ENCODE measurements at regions not wholly inside any gene's neighbourhood (a gene's known extent, or its start where the extent isn't known, plus 50 kb on each side); places are given as distances from the start of the nearest gene placed in this dataset.
"Not testable (repeated sequence)": the region's sequence is repeated elsewhere in the genome, so short reads cannot be mapped to it uniquely, and the experiment has no call there.

GRCh38 chr4:71081192-71081591 lies 87.7 kb downstream of the DCK start:
- DNase-seq: no peak

GRCh38 chr4:71093745-71094144 lies 100.3 kb downstream of the DCK start:
- DNase-seq: no peak

GRCh38 chr4:71094201-71094600 lies 100.8 kb downstream of the DCK start:
- no peak for DNase-seq

GRCh38 chr4:71095141-71095540 lies 101.7 kb downstream of the DCK start:
- no peak for DNase-seq

GRCh38 chr4:71095545-71095944 lies 102.1 kb downstream of the DCK start:
- peak in 1 of 2 donors; percentile 25 for DNase-seq

- no peak for DNase-seq
These were observed 114.3 kb downstream of the DCK start for GRCh38 chr4:71107726-71108125.

GRCh38 chr4:71110499-71110898 lies 117.0 kb downstream of the DCK start:
- no peak for DNase-seq

GRCh38 chr4:71111133-71111532 lies 117.7 kb downstream of the DCK start:
- DNase-seq: not testable (repeated sequence)

- DNase-seq: no peak
These were observed 119.8 kb downstream of the DCK start for GRCh38 chr4:71113294-71113693.

GRCh38 chr4:71120831-71121524 lies 127.5 kb downstream of the DCK start:
- DNase-seq: no peak

- DNase-seq: no peak
These were observed 130.5 kb downstream of the DCK start for GRCh38 chr4:71123951-71124350.

- no peak for DNase-seq
These were observed 131.7 kb downstream of the DCK start for GRCh38 chr4:71125137-71125536.

- DNase-seq: no peak
These were observed 133.3 kb downstream of the DCK start for GRCh38 chr4:71126719-71127118.

GRCh38 chr4:71130827-71131603 lies 137.6 kb downstream of the DCK start:
- no peak for DNase-seq

GRCh38 chr4:71132486-71132885 lies 139.0 kb downstream of the DCK start:
- DNase-seq: no peak

- no peak for DNase-seq
These were observed 140.0 kb downstream of the DCK start for GRCh38 chr4:71133491-71133890.

GRCh38 chr4:71136071-71136470 lies 142.6 kb downstream of the DCK start:
- no peak for DNase-seq

- DNase-seq: no peak
These were observed 144.7 kb downstream of the DCK start for GRCh38 chr4:71138007-71138615.

GRCh38 chr4:71140563-71140962 lies 147.1 kb downstream of the DCK start:
- no peak for DNase-seq

- DNase-seq: no peak
These were observed 147.7 kb downstream of the DCK start for GRCh38 chr4:71141125-71141524.

GRCh38 chr4:71147261-71147660 lies 153.8 kb downstream of the DCK start:
- DNase-seq: no peak

- no peak for DNase-seq
These were observed 155.1 kb downstream of the DCK start for GRCh38 chr4:71148545-71148944.

- no peak for DNase-seq
These were observed 157.6 kb downstream of the DCK start for GRCh38 chr4:71151054-71151453.

GRCh38 chr4:71156616-71157015 lies 163.2 kb downstream of the DCK start:
- DNase-seq: no peak
